ENCODE measurements at regions not wholly inside any gene's neighbourhood (a gene's known extent, or its start where the extent isn't known, plus 50 kb on each side); places are given as distances from the start of the nearest gene placed in this dataset.

- no peaks in the 10 kb centered on the region for H3K27me3 ChIP-seq (ENCODE audit: control insufficient read depth, insufficient read depth, low read length)
- no peak overlapping the region for H3K4me3 ChIP-seq (ENCODE audit: low read depth, low read length)
- POLR2A ChIA-PET, result no interaction called here
- TF ChIP-seq CTCF (IDR thresholded peaks at IDR 0.05; ENCODE audit: low read depth, low read length), result no peak
- no peak overlapping the region for H3K27ac ChIP-seq (ENCODE audit: low read depth, low read length)
- no peaks in the 10 kb centered on the region; the same call in none of the 2 replicates for H3K9me3 ChIP-seq (ENCODE audit: control insufficient read depth, insufficient read depth, low read length)
- CTCF ChIA-PET, result interaction anchor here (0.6 to 0.7 kb wide), 3 partner anchors 38 to 522 kb away, joined by 3 read pairs; no protein-coding TSS in a partner anchor
- no peak for DNase-seq (ENCODE audit: low read depth, low spot score)
Observed at GRCh38 chr10:3714967-3715366, 70.0 kb downstream of the KLF6 start.

GRCh38 chr10:3714531-3714930 is 70.5 kb downstream of the KLF6 start:
- Histone ChIP-seq H3K9me3 (ENCODE audit: control insufficient read depth, insufficient read depth, low read length) (no peaks in the 10 kb centered on the region; the same call in none of the 2 replicates), H3K27me3 (ENCODE audit: control insufficient read depth, insufficient read depth, low read length) (no peaks in the 10 kb centered on the region), H3K4me3 (ENCODE audit: low read depth, low read length) (no peak overlapping the region), H3K27ac (ENCODE audit: low read depth, low read length) (no peak overlapping the region)
- POLR2A ChIA-PET, result interaction anchor here (0.8 kb wide), 1 partner anchor 67 kb away, joined by 4 read pairs; no protein-coding TSS in a partner anchor
- CTCF ChIA-PET, result interaction anchor here (0.6 to 0.7 kb wide), 4 partner anchors 38 to 521 kb away, joined by 3 read pairs; no protein-coding TSS in a partner anchor
- no peak for TF ChIP-seq CTCF (IDR thresholded peaks at IDR 0.05; ENCODE audit: low read depth, low read length)
- no peak for DNase-seq (ENCODE audit: low read depth, low spot score)

- no peaks in the 10 kb centered on the region; the same call in none of the 2 replicates for H3K9me3 ChIP-seq (ENCODE audit: control insufficient read depth, insufficient read depth, low read length)
- no peak overlapping the region for H3K27ac ChIP-seq (ENCODE audit: low read depth, low read length)
- TF ChIP-seq CTCF (IDR thresholded peaks at IDR 0.05; ENCODE audit: low read depth, low read length), result no peak
- H3K4me3 ChIP-seq (ENCODE audit: low read depth, low read length), result no peak overlapping the region
- ChIA-PET POLR2A (no interaction called here), CTCF (interaction anchor here (0.6 kb wide), 1 partner anchor 17 kb away, joined by 3 read pairs; no protein-coding TSS in a partner anchor)
- H3K27me3 ChIP-seq (ENCODE audit: control insufficient read depth, insufficient read depth, low read length), result no peaks in the 10 kb centered on the region
- DNase-seq (ENCODE audit: low read depth, low spot score), result no peak
Observed at GRCh38 chr10:3712707-3713106, 72.3 kb downstream of the KLF6 start.

- Histone ChIP-seq H3K9me3 (ENCODE audit: control insufficient read depth, insufficient read depth, low read length) (no peaks in the 10 kb centered on the region; the same call in 1 of the 2 replicates), H3K27me3 (ENCODE audit: control insufficient read depth, insufficient read depth, low read length) (no peaks in the 10 kb centered on the region), H3K4me3 (ENCODE audit: low read depth, low read length) (no peak overlapping the region), H3K27ac (ENCODE audit: low read depth, low read length) (no peak overlapping the region)
- TF ChIP-seq CTCF (IDR thresholded peaks at IDR 0.05; ENCODE audit: low read depth, low read length), result no peak
- POLR2A ChIA-PET, result no interaction called here
- CTCF ChIA-PET, result interaction anchor here (0.6 kb wide), 1 partner anchor 104 kb away, joined by 4 read pairs; no protein-coding TSS in a partner anchor
- no peak for DNase-seq (ENCODE audit: low read depth, low spot score)
Observed at GRCh38 chr10:3711918-3712317, 73.1 kb downstream of the KLF6 start.

GRCh38 chr10:3710764-3711163 is 74.2 kb downstream of the KLF6 start:
- POLR2A ChIA-PET, result no interaction called here
- no peak for TF ChIP-seq CTCF (IDR thresholded peaks at IDR 0.05; ENCODE audit: low read depth, low read length)
- Histone ChIP-seq H3K27ac (ENCODE audit: low read depth, low read length) (no peak overlapping the region), H3K4me3 (ENCODE audit: low read depth, low read length) (no peak overlapping the region), H3K9me3 (ENCODE audit: control insufficient read depth, insufficient read depth, low read length) (no peaks in the 10 kb centered on the region; the same call in 1 of the 2 replicates), H3K27me3 (ENCODE audit: control insufficient read depth, insufficient read depth, low read length) (no peaks in the 10 kb centered on the region)
- CTCF ChIA-PET, result no interaction called here
- no peak for DNase-seq (ENCODE audit: low read depth, low spot score)

Data from AG04450 (cell line).